Erythroblast (primary cell): ENCODE measurements at regions not wholly inside any gene's neighbourhood (a gene's known extent, or its start where the extent isn't known, plus 50 kb on each side); places are given as distances from the start of the nearest gene placed in this dataset.

Experiments used
- GATA1 ChIP-seq: IDR thresholded peaks from 2 replicates; pipeline ENCODE4 v1.6.1; 2011; ENCODE audit warnings: low read depth, mild to moderate bottlenecking, control low read depth, low read length, moderate library complexity
- POLR2A ChIP-seq: IDR thresholded peaks from 2 replicates; pipeline ENCODE4 v1.6.1; 2011; ENCODE audit warnings: mild to moderate bottlenecking, low read length

- TF ChIP-seq POLR2A (no peak), GATA1 (no peak)
Observed at GRCh38 chr2:7609974-7610373, 692.8 kb downstream of the RNF144A start.
